ENCODE measurements at regions not wholly inside any gene's neighbourhood (a gene's known extent, or its start where the extent isn't known, plus 50 kb on each side); places are given as distances from the start of the nearest gene placed in this dataset.
A peak's percentile ranks its signal among the peaks of the same experiment; 100 is the strongest.

DNA sequence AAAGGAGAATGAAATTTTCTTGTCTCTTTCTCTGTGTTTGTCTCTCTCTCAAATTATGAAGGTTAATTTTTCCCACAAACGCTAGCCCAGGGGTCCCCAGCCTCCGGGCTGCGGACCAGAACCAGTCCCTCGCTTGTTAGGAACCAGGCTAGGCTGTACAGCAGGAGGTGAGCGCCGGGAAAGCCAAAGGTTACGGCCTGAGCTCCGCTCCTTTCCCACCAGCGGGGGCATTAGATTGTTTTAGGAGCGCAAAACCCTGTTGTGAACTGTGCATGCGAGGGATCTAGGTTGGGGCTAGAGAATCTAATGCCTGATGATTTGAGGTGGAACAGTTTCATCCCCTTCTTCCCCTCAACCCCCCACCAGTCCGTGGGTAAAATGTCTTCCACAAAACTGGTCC lies 74.7 kb upstream of the ZNF385D start:
- Histone ChIP-seq H3K27ac (ENCODE audit: insufficient read length, low read depth, low read length) (no peak overlapping the region), H2AK5ac (ENCODE audit: insufficient read length, low read length) (no peak overlapping the region), H3K9me3 (ENCODE audit: control insufficient read depth, low read depth, low read length) (no peaks in the 10 kb centered on the region), H3K79me2 (ENCODE audit: insufficient read depth, low read length) (no peaks in the 10 kb centered on the region), H3K9ac (ENCODE audit: extremely low read depth, insufficient read length, low read length) (no peak overlapping the region), H2BK15ac (ENCODE audit: low read depth, low read length) (no peak overlapping the region), H4K5ac (ENCODE audit: insufficient read length, low read depth, low read length) (no peak overlapping the region), H2BK12ac (ENCODE audit: insufficient read length, low read depth, low read length) (no peak overlapping the region), H4K8ac (replicated peaks; ENCODE audit: insufficient read length, low read depth, low read length) (no peak overlapping the region), H3K23ac (ENCODE audit: insufficient read length, low read depth, low read length) (no peak overlapping the region), H2BK5ac (ENCODE audit: insufficient read length, low read length) (no peak overlapping the region), H3K4me2 (ENCODE audit: insufficient read depth, insufficient read length, low read length) (no peak overlapping the region), H4K20me1 (ENCODE audit: control insufficient read depth, insufficient read depth, insufficient read length) (no peaks in the 10 kb centered on the region), H4K91ac (ENCODE audit: insufficient read length, low read depth, low read length) (no peak overlapping the region), H3K27me3 (ENCODE audit: insufficient read depth, low read length) (no peaks in the 10 kb centered on the region), H3K79me1 (ENCODE audit: insufficient read depth, low read depth, low read length, poor library complexity, severe bottlenecking) (no peaks in the 10 kb centered on the region), H3T11ph (ENCODE audit: low read length) (no peak overlapping the region), H2AFZ (ENCODE audit: low read length) (no peak overlapping the region), H3K18ac (ENCODE audit: insufficient read length, low read depth, low read length) (no peak overlapping the region), H3K14ac (ENCODE audit: insufficient read depth, low read length) (no peak overlapping the region), H2BK120ac (ENCODE audit: low read depth, low read length, poor library complexity, severe bottlenecking) (no peak overlapping the region), H3K23me2 (ENCODE audit: insufficient read length, low read depth, low read length, poor library complexity, severe bottlenecking) (no peaks in the 10 kb centered on the region), H2BK20ac (ENCODE audit: low read depth, low read length, poor library complexity, severe bottlenecking) (no peak overlapping the region), H3K4me1 (ENCODE audit: insufficient read depth, low read length) (no peaks in the 10 kb centered on the region), H3K56ac (ENCODE audit: insufficient read length, low read depth, low read length) (no peak overlapping the region), H3K4ac (ENCODE audit: low read depth, low read length) (no peak overlapping the region)
- Mint-ChIP-seq H3K27ac (no peak overlapping the region), H3K27me3 (ENCODE audit: low read depth) (no peaks in the 10 kb centered on the region), H3K4me1 (no peaks in the 10 kb centered on the region), H3K4me3 (no peak overlapping the region), H3K36me3 (ENCODE audit: insufficient read depth in 1 of 3, low read depth in 3 of 3) (no peaks in the 10 kb centered on the region), H3K9me3 (no peaks in the 10 kb centered on the region)
- TF ChIP-seq, protein P1, sequence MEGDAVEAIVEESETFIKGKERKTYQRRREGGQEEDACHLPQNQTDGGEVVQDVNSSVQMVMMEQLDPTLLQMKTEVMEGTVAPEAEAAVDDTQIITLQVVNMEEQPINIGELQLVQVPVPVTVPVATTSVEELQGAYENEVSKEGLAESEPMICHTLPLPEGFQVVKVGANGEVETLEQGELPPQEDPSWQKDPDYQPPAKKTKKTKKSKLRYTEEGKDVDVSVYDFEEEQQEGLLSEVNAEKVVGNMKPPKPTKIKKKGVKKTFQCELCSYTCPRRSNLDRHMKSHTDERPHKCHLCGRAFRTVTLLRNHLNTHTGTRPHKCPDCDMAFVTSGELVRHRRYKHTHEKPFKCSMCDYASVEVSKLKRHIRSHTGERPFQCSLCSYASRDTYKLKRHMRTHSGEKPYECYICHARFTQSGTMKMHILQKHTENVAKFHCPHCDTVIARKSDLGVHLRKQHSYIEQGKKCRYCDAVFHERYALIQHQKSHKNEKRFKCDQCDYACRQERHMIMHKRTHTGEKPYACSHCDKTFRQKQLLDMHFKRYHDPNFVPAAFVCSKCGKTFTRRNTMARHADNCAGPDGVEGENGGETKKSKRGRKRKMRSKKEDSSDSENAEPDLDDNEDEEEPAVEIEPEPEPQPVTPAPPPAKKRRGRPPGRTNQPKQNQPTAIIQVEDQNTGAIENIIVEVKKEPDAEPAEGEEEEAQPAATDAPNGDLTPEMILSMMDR (conservative IDR thresholded peaks at IDR 0.05) = peak; percentile 31; the same call in 1 of the 3 replicates
- no CpG with 5 or more reads among the region's 12 CpGs for WGBS (ENCODE audit: extremely low coverage, insufficient read length, low lambda C conversion rate)
- DNase-seq = peak; percentile 40
